ENCODE measurements at regions not wholly inside any gene's neighbourhood (a gene's known extent, or its start where the extent isn't known, plus 50 kb on each side); places are given as distances from the start of the nearest gene placed in this dataset.
"Not testable (repeated sequence)": the region's sequence is repeated elsewhere in the genome, so short reads cannot be mapped to it uniquely, and the experiment has no call there.

DNA sequence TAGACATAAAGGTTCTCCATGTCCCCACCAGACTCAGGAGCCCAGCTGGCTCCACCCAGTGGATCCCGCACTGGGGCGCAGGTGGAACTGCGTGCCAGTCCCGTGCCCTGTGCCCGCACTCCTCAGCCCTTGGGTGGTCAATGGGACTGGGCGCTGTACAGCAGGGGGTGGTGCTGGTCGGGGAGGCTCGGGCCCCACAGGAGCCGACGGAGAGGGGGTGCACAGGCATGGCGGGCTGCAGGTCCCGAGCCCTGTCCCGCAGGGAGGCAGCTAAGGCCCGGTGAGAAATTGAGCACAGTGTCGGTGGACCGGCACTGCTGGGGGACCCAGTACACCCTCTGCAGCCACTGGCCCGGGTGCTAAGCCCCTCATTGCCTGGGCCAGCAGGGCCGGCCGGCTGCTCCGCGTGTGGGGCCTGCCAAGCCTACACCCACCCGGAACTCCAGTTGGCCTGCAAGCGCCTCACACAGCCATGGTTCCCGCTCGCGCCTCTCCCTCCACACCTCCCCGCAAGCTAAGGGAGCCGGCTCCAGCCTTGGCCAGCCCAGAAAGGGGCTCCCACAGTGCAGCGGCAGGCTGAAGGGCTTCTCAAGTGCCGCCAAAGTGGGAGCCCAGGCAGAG, 832.9 kb downstream of the CENPC start:
- TF ChIP-seq EZH2phosphoT487 (IDR thresholded peaks at IDR 0.05; ENCODE audit: borderline replicate concordance, low read depth); CTCF (IDR thresholded peaks at IDR 0.05); RFX5 (IDR thresholded peaks at IDR 0.05; ENCODE audit: low read length); GABPA (IDR thresholded peaks at IDR 0.05; ENCODE audit: low read depth); YY1 (IDR thresholded peaks at IDR 0.05; ENCODE audit: low read depth); USF1 (IDR thresholded peaks at IDR 0.05; ENCODE audit: borderline replicate concordance, low read depth); GATA2 (CRISPR knock-in tag; IDR thresholded peaks at IDR 0.05); RXRA (IDR thresholded peaks at IDR 0.05; ENCODE audit: borderline replicate concordance, low read depth); ELF1 (IDR thresholded peaks at IDR 0.05); NFIC (IDR thresholded peaks at IDR 0.05; ENCODE audit: borderline replicate concordance): not testable (repeated sequence)

Measured in SK-N-SH (cell line).